Uterus (tissue), 2 donors: ENCODE measurements at regions not wholly inside any gene's neighbourhood (a gene's known extent, or its start where the extent isn't known, plus 50 kb on each side); places are given as distances from the start of the nearest gene placed in this dataset.

Source experiments
- POLR2A ChIP-seq, 2 donors: fragments of 450-650 bp; IDR thresholded peaks; one replicate each; pipeline ENCODE4 v1.6.1; 2016; ENCODE audit warnings: antibody characterized with exemption in 2 of 2, mild to moderate bottlenecking in 1 of 2, moderate library complexity in 1 of 2
- TF ChIP-seq, protein P1 (sequence below), 4 experiments: fragments of 200-600 bp in 2 of 4; fragments of 450-650 bp in 2 of 4; sonication (generic) in 2 of 4; IDR thresholded peaks; one replicate each; pipeline ENCODE4 v1.5.1; 2016 to 2019; ENCODE audit warnings: antibody characterized with exemption in 4 of 4, mild to moderate bottlenecking in 2 of 4, moderate library complexity in 1 of 4

DNA sequence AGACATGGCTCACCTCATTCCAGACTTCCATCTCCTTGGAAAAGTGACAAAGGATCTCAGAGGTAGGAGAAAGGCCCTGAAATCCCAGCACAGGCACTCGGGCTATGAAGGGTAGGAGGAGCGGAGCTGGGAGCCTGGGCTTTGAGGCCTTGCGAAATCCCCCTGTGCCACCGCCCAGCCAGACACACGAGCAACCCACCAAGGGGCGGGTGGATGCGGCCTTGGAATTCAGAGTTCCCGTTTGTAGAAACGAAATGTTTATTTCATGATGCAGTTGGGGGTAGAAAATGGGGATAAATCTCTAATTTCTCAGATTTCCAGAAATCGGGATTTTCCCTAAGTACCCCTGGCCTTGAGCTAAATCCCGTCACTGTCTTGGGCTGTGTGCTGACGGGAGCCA lies 177.1 kb upstream of the HDAC4 start:
- TF ChIP-seq POLR2A (IDR thresholded peaks at IDR 0.05) = no peak
- TF ChIP-seq, protein P1, sequence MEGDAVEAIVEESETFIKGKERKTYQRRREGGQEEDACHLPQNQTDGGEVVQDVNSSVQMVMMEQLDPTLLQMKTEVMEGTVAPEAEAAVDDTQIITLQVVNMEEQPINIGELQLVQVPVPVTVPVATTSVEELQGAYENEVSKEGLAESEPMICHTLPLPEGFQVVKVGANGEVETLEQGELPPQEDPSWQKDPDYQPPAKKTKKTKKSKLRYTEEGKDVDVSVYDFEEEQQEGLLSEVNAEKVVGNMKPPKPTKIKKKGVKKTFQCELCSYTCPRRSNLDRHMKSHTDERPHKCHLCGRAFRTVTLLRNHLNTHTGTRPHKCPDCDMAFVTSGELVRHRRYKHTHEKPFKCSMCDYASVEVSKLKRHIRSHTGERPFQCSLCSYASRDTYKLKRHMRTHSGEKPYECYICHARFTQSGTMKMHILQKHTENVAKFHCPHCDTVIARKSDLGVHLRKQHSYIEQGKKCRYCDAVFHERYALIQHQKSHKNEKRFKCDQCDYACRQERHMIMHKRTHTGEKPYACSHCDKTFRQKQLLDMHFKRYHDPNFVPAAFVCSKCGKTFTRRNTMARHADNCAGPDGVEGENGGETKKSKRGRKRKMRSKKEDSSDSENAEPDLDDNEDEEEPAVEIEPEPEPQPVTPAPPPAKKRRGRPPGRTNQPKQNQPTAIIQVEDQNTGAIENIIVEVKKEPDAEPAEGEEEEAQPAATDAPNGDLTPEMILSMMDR (IDR thresholded peaks at IDR 0.05) = no peak
